ENCODE measurements at regions not wholly inside any gene's neighbourhood (a gene's known extent, or its start where the extent isn't known, plus 50 kb on each side); places are given as distances from the start of the nearest gene placed in this dataset.

DNA sequence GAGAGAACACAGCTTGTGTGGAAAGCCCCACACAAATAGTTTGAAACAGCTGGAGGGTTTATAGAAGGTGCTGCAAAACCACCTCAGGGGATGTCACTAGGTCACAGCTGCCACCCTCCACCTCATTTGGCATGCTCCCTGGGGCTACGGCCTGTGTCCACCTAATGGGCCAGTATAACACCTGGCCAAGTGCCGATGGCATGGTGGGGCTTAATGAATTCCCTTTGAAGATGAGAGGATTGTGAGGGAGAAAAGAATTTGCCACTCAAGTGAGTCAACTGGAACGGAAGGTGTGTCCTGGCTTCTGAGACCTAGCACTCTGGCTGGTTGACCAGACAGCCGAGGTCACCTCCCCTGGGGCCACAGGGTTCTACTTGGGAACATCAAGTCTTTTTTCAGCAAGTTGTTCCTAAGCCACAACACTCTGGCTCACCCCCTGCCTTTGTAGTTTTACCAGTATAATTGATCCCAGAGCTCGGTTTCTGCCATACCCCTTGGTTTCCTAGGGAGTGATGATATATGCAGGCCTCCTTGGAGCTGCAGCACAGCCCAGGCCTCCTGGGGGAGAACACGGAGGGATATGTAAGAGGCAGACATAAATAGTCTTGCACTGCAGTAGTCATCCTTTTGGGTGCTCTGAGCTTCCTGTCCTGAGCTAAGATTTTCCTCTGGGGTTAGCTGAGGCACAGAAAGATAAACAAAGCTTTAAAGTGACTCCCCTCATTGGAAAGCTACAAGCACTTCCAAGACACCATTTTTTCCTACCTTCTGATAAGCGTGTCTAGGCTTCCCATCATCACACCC, 178.2 kb upstream of the LPP start:
- DNase-seq (ENCODE audit: low read depth) = no peak

DNA sequence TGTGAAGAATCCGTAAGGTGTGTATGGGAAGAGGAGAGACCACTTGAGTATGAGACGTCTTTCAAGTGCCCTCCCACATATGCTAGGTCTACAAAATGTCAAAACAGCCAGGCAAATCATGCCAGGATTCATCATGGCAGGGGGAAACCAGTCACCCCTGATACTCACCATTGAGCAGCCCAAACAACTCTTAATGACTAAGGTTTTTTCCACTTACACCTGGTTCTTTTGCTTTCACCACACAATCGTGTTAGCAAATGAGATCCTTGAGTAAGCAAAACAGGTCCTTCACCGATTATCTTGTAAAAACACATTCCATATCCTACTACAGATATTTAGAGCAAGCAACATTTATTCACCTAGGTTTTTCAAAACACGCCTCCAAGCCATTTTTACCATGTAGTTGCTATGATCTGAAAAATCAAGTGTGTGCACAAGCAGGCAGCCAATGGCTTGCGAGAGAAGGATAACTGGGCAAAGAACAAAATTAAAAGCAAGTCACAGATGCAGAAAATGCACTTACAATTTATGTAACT, 177.5 kb upstream of the LPP start:
- DNase-seq (ENCODE audit: low read depth) = no peak

DNA sequence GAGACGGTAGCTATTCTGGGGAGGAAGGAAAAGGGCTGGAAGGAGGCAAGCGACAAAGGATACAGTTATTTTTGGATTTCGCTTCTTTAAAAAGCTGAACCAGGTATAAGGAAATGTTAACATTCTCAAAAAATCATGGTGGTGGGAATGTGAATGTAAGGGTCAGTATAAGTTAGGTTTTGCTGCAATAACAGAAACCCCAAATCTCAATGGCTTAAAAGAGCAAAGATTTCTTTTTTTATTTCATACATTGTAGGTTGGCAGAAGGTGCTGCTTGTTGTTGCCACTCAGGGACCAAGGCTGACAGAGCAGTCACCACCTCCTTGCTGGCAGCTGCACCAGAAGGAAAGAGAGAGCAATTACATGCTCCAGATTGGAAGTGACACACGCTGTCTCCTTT, 176.3 kb upstream of the LPP start:
- DNase-seq (ENCODE audit: low read depth) = no peak

DNA sequence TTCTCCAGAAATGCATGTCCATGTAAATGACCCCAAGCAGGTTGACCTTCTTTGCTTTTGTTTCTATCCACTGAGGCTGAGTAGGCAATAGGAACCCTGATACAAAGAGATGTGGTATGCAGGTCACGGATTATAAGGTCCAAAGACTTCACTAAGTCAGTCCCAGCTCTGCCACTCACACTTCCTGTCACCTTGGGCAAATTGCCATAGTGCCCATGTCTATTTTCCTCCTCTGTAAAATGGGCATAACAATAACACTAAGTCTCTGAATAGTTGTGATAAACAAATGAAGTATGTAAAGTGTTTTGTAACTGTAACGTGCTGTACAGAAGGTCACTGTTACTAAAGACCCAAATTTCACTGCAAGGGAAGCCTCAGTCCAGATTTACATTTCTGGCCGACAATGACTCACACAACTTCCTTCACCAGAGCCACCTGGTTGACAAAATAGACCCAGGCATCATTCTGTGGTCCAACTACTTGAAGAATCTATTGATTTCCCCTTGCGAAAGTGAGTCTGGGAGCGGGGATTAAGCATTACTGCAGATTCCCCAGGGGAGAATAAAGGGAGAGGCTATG, 175.4 kb upstream of the LPP start:
- DNase-seq (ENCODE audit: low read depth) = no peak

DNA sequence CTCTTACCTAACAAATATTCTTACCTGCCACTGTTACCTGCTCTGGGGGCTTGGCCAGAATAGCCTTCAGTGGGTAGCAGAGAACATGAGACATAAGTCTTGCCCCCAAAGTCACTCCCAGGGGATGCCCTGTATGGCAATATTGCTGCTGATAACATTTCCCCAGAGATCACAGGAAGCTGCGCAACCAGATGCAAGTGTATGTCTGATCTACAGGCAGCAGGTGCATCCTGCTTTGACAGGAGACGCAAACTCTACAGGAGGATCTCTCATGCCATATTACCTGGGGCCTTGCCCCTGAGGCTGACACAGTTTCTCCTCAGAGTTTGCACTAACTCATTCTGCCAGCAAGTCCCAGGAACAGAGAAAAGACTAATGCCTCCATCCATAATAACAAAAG, 174.4 kb upstream of the LPP start:
- DNase-seq (ENCODE audit: low read depth) = no peak

DNA sequence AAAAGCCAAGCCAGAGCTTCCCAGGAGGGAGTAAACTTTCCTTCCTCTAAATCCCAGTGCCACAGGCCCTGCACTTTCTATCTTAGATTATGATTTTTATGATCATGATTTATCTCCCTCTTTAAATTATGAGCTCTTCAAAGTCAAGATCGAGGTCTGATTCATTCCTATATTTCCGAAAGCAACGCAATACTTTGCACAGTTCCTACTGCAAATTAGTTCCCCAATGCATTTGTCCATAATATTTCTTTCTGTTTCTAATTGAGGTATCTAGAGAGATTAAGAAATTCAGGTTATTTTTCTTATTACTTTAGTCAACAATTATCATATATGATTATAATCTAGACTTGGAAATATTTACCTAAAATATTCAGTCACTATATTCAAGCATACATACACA, 173.1 kb upstream of the LPP start:
- no peak for DNase-seq (ENCODE audit: low read depth)

DNA sequence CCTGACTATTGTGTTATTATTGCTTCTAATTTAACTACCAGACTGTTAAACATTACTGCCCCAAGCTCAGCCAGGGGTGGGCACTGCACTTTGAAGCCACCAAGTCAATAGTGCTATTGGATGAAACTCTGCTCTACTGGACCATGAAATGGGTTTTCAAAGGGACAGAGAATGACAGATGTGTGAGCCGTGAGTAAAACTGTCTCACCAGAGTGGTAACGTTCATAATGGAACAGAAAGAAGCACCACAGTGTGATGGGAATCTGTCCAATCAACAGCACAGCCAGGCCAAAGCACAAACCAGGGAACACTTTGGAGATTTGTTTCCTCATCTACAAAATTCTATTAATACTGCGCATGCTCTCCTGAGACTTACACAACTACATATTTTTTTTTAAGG, 171.8 kb upstream of the LPP start:
- no peak for DNase-seq (ENCODE audit: low read depth)

DNA sequence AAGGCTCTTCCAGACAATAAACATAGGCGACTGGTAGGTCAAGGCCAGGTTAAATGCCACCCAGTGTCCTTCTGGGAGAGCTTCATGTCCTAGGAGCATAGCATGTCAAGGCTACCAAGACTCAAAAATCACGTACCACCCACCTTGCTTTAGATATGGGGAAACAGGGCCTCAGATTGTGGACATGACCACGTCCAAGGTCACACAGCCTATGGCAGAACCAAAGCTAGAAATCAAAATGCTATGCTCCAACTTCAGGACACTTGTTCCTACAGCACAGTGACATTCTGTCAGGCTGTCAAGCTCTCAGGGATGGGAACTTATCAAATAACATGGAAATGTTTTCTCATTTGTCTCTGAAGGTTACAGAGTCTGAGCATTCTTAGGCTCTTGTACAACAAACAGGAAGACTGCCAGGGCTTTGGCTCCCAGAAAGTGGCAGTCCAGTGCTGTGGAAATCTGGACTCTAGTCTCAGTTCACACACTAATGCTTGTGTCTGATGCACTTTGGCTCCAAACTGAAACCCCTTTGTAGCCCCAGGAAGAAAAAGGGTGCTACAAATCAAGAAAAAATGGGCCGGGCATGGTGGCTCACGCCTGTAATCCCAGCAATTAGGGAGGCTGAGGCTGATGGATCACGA, 170.4 kb upstream of the LPP start:
- no peak for DNase-seq (ENCODE audit: low read depth)

DNA sequence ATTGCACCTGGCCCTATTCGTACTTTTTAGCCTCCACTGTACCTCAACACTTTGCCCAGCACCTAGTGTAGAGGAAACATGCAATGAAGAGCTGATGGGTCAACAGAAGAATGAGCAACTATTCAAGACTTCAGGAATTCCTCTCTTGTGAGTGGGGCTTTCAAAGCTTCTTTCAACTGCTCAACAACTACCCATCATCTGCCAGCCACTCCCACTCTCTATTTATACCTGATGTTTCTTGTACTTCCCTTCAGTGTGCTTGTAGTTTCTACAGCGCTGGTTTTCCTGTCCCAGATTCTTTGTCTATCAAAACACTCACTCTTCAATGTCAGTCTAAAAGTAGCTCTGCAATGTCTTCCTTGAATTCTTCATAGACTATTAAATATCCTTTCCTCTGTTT, 168.3 kb upstream of the LPP start:
- no peak for DNase-seq (ENCODE audit: low read depth)

DNA sequence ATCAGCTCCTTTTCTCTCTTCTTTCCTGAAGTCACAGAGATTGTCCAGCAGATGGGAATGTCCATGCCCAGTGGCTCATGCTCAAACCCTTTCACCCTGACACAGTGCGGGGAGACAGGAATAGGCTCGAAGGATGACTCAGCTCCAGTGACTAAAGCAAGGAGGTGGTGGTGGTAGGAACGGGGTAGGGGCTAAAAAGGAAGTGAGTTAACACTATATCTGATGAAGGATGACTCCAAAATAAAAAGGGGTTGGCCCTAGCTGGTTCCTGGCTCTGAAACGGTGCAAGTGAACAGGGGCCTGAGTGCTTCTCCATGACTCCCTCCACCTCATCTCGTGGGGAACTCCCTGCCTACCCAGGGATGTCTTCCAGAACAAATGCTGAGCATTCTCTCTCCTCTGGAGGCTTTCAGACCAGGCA, 167.4 kb upstream of the LPP start:
- DNase-seq (ENCODE audit: low read depth) = no peak

DNA sequence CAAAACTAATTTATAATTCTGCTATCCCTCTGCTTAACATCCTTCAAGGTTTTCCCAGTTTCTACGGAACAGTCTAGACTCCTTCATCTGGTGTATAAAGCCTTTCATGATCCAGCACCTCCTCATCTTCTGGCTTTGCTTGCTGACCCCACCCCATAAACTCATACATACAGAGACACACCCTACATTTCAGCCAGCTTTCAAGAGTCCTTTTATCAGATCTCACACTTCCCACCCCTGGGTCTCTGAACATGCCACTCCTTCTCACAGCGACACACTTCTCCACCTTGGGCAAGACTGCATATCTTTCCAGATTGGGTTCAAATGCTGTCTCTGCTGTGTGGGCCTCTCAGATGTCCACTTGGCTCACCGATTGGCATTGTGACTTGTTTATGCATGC, 166.8 kb upstream of the LPP start:
- no peak for DNase-seq (ENCODE audit: low read depth)

DNA sequence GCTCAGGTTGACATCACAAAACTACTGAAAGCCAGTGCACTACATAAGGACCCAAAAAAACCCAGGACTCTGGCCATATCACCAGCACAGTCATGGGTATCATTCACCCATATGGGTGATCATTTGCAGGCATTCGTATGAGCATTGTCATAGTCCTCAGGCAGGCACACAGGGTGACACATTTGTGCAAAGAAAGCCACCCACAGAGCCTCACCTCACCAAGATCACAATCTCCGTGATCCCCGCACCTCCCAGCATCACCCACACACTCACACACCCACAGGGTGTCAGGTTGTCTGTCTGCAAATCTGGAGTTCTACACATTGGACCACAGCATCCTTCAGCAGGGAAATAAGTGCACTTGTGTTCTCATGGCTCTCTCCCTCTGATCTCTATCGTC, 166.0 kb upstream of the LPP start:
- peak; percentile 39 for DNase-seq (ENCODE audit: low read depth)

DNA sequence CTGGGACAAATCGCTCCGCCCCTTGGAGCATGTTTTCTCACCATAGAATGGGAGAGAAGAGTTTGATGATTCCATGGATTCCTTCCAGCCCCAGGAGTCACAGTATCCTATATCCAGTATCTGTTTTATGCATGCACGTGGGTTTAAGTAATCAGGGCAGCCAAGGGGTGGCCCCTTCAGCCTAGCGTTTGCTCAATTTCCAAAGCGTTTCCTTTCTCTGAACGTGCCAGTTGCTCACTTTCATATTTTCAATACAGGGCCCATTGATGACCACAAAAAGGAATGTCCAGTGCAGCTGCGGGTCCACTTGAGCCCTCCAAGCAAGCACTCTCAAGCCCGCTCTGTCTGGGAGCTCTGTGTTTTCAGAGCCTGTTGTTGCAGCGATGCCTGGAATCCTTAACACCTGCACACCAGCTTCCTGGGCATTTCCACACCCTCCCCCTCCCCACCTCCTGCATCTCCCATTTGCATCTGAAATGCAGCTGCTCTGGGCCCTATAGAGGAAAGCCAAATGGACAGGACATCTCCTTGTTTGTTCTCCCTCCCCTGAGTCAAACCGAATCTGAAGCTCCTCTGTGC, 164.3 kb upstream of the LPP start:
- no peak for DNase-seq (ENCODE audit: low read depth)

DNA sequence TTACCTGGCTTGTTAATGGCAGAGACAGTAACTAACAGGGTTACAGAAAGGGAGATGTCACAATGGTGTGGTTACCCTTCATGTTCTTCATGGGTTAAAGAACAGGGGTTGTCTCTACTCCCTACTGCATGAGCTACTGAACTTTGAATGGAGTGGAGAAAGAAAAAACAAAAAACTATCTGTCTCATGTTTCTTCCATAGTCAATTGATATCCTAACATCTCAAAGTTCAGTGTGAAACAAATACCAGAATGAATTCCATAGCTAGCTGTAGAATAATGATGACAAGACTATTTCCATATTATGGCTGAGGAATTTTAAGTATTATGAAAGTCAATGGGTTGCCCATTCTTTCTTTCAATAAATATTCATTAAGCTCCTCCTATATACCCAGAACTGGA, 161.3 kb upstream of the LPP start:
- no peak for DNase-seq (ENCODE audit: low read depth)

DNA sequence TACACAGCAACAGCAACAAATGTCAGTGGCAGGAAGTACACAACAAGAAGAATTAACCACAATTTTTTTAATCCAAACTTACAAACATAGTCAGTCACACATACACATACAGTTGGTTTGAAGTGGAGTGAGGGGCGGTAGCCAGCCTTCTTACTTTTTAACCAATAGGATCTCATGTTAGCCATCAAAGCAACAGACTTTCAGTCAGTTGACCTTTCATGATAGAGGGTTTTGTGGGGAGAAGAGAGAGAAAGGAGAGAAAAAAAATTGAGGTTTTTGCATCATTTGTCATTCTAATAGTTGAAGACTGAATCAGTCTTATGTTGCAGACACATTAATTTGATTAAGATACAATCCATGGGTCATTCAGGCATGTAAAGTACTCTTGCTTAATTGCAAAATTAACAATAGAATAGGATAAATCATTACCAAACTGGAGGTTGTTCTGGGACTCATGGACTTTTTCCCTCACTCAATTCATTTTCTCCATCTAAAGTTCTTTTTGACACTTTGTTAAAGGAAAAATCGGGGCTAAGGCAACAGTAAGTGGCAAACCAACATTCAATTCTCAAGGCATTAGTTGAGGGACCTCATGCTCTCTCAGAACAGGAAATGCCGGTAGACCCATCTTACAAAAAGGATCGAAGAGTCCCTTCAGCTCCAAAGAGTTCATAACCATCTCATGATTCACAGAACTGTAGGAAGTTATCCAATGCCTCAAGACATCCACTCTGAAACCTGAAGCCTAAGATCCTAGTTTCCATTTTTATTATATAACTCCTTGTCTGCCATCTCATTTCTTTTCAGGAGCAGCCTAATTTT, 159.5 kb upstream of the LPP start:
- no peak for DNase-seq (ENCODE audit: low read depth)

DNA sequence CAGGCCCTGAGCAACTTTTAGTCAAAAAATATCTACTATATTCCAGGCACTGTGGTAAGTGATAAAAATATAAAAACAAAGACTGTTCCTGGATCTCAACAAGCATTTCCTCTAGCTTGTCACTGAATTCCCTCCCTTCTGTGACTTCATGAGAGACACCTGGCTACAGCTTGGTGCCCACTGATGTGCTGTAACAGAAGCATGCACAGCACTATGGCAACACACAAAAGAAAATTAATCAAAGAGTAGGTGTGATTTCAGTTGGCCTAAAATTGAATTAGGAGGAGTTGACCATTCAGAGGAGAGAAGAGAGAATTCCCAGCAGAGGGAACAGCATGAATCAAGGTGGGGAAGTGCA, 158.9 kb upstream of the LPP start:
- DNase-seq (ENCODE audit: low read depth) = no peak

DNA sequence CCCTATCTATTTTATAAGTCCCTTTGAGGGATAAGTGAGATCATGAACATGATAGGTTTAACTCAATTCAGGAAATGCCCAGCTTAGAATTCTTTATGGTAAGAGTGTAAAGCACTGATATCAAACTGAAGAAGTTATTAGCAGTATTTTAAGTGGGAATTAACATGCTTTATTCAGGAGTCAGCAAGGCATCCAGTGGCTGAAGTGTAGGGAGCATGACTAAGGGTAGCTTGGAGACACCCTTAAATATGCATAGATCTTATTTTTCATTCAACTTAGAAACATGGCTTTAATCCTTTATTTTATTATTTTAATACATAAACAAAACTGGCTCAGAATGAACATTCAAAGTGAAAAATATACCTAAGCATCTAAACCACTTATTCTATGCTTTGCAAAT, 158.3 kb upstream of the LPP start:
- no peak for DNase-seq (ENCODE audit: low read depth)

DNA sequence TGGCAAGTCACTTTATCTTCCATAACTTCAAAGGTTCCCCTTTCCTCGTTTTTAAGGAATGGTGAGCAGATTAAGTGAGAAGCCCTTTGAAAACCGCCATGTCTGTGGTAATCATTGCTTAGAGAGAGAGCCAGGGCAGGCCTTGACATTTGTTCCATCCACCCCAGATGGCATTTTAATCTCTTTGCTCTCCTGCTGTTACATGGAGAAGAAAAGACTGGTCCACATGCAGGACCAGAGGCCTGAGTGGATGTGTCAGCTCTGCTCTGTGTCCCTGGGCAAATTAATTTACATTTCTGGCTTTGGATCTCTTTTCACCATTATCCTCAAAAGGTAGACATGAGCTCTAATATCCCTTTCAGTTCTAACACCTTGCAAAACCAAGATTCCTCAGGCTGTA, 157.3 kb upstream of the LPP start:
- no peak for DNase-seq (ENCODE audit: low read depth)

DNA sequence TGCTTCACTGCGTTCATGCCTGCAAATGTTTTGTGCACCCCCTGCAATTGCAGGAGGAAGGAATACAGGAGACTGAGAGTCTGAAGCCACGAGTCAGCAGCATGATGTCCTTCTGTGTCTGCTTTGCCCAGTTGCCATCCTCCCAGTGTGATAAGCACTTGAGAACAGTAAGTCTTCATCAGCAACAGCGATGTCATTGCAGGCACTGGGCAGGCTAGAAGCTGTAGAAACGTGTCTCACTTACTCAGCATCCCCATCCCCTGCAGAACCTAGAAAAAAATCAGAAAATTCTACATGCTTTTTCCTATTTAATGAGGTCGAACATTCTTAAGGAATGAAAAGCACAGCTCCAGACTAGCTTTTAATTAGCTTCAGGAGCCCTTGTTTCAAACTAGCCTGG, 156.5 kb upstream of the LPP start:
- no peak for DNase-seq (ENCODE audit: low read depth)

DNA sequence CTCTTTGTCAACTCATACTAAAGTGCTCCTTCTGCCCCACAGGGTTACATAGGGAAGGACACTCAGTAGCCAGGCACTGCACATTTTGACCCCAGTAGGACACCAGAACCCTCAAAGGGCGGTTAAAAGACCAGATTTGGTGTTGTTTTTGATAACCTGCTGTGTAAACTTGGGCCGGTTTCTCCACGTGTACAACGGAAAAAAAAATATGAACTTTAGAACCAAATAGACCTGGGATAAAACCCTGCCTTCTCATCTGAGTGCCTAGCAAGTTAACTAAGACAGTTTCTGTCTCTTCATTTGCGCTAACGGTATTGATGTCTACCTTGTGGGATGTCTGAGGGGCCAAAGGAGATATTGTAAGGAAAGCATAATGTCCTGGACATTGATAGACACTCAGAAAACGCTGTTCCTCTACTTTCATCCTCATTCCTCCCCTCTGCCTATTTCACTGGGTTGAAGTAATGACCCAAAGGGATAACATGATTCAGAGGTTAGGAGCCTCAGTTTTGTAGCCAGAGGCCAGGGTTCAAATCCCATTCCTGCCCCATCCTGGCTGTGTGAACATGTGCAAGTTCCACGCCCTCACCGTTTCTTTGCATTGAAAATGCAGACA, 155.9 kb upstream of the LPP start:
- DNase-seq (ENCODE audit: low read depth) = no peak

DNA sequence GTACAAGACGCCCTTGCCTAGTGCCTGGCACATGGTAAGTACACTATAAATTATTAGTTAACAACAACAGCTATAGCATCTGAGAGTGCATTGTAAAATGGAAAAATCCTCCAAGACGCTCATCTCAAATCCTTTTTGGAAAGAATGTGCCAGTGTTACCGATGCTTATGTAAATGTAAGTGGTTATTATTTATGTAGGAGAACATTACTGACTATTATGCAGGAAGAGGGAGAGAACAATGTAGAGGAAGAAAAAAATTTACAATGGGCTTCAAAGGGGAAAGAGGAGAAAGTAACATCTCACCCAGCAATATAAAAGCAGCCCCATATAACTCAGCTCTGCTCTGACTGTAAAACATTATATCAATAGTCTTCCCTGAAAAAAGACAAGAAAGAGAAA, 155.3 kb upstream of the LPP start:
- DNase-seq (ENCODE audit: low read depth) = no peak

DNA sequence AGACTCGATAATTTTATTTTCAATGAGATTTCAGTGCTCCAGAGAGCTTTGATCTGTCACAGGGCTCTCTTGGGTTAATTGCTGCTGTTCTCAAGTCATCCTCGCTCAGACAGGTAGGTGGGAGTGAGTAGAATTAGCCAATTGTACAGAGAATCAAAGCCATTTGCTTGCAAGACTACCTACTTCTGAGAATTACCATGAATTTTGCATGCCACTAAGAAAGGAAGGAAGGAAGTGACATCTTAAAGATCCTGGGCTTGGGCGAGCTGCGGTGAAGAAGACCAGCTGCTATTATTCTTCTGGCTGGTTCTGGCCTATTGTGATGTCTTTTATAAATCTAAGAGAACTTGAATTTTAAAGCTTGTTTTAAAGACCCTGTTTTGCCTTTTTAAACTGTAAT, 154.1 kb upstream of the LPP start:
- DNase-seq (ENCODE audit: low read depth) = no peak

Measured in stimulated activated CD8-positive, alpha-beta memory T cell treated with anti-CD3 and anti-CD28 coated beads, Interleukin-12 subunit alpha, Interleukin-12 subunit beta, amount 100 ng/mL, for 1 hour (primary cell).